ENCODE measurements at regions not wholly inside any gene's neighbourhood (a gene's known extent, or its start where the extent isn't known, plus 50 kb on each side); places are given as distances from the start of the nearest gene placed in this dataset.
"Not testable (repeated sequence)": the region's sequence is repeated elsewhere in the genome, so short reads cannot be mapped to it uniquely, and the experiment has no call there.

- no peak overlapping the region for H3K4me3 ChIP-seq
- no peak overlapping the region for H3K27ac ChIP-seq
These were observed 2724.7 kb downstream of the PCDH9 start for GRCh38 chr13:64505336-64505910.

DNA sequence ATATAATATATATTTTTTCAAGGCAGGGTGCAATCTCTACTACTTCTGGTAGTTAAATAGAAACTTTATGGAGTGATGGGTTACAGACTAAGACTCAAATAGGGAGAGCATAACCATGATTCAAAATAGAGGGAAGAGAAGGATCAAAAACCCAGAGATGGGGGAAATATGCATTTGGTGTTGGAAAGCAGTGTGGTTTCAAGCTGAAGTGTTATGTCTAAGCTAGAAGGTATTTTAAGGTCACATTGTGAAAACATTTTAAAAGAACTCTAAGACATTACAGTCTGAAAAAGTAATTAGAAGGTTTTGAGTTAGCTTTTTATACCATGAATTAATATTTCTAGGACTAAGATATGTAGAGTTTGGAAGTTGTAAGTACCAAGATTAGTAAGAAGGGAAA is 2741.4 kb downstream of the PCDH9 start:
- H3K4me3 ChIP-seq = no peak overlapping the region
- no peak overlapping the region for H3K27ac ChIP-seq

DNA sequence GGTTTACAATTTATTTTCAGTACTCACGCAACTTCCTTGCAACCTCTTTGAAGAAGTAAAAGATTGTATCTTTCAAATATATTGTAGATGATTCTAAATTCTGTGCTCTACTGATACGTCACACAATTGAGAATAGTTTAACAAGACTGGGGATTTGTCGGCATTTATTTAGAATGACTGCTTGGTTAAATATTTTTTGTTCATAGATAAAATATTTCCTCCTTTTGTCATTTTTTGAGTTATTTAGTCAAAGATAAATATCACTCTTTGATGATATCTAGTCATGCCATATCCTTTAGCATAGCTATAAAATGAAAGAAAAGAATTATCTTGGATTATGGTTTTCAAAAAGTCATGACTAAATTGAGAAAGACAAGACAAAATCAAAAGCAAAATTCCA is 2747.8 kb downstream of the PCDH9 start:
- no peak overlapping the region for H3K27ac ChIP-seq
- H3K4me3 ChIP-seq = no peak overlapping the region

DNA sequence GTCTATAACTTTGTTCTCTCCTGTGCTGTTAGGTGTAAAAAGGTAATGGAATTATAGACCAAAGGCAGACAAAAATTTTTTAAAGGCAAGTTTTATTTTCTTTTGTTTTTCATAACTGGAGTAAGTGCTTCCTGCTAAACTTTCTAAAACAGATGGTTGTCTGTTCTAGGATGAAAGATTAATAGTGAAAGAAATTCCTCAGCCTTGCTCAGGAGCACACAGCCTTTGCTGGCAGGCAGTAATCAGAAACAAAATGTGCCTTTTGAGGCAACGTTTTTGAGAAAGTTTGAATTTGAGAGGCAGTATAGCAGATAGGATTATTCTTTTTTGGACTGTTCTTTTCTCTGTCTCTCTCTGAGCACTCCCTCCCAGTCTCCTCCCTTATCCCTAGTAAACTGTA is 2749.5 kb downstream of the PCDH9 start:
- H3K27ac ChIP-seq = no peak overlapping the region
- no peak overlapping the region for H3K4me3 ChIP-seq

GRCh38 chr13:64480211-64480610 is 2749.9 kb downstream of the PCDH9 start:
- H3K27ac ChIP-seq = no peak overlapping the region
- no peak overlapping the region for H3K4me3 ChIP-seq

- no peak overlapping the region for H3K4me3 ChIP-seq
- H3K27ac ChIP-seq = no peak overlapping the region
These were observed 2753.0 kb downstream of the PCDH9 start for GRCh38 chr13:64477146-64477545.

DNA sequence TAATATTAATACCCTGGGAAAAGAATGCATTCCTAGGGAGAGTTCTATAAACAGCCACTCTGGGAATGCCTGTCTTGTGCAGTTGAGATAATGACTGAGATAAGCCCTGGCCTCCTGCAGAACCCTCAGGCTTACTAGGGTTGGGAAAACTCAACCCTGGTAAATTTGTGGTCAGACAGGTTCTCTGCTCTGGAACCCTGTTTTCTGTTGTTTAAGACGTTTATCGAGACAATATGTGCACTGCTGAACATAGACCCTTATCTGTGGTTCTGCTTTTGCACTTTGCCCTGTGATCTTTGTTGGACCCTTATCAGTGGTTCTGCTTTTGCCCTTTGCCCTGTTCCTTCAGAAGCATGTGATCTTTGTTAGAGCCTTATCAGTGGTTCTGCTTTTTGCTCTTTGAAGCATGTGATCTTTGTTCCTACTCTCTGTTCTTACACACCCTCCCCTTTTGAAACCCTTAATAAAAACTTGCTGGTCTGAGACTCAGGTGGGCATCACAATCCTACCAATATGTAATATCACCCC is 2754.0 kb downstream of the PCDH9 start:
- H3K4me3 ChIP-seq, H3K27ac ChIP-seq: not testable (repeated sequence)

DNA sequence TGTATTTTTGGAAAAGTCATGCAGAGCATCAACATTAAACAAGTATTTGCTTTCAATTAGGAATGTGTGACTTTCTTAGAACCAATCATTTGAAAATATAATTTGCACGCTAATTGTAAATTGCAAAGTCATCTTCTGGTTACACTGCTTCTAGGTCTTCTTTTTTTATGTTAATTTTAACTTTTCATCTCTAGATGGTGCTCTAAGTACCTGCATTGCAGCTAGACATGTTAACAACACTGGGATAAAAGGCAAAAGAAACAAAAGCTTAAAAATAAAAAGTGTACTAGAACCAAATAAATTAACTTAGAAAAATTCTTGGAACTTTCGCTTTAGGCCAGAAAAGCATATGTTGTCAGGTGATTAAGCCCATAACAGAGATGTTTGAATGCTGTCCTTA is 2758.2 kb downstream of the PCDH9 start:
- H3K27ac ChIP-seq = no peak overlapping the region
- H3K4me3 ChIP-seq = no peak overlapping the region

GRCh38 chr13:64470751-64471150 is 2759.4 kb downstream of the PCDH9 start:
- H3K27ac ChIP-seq = no peak overlapping the region
- no peak overlapping the region for H3K4me3 ChIP-seq

- no peak overlapping the region for H3K27ac ChIP-seq
- H3K4me3 ChIP-seq = no peak overlapping the region
These were observed 2770.4 kb downstream of the PCDH9 start for GRCh38 chr13:64459778-64460177.

- no peak overlapping the region for H3K4me3 ChIP-seq
- no peak overlapping the region for H3K27ac ChIP-seq
These were observed 2772.2 kb downstream of the PCDH9 start for GRCh38 chr13:64457976-64458375.

DNA sequence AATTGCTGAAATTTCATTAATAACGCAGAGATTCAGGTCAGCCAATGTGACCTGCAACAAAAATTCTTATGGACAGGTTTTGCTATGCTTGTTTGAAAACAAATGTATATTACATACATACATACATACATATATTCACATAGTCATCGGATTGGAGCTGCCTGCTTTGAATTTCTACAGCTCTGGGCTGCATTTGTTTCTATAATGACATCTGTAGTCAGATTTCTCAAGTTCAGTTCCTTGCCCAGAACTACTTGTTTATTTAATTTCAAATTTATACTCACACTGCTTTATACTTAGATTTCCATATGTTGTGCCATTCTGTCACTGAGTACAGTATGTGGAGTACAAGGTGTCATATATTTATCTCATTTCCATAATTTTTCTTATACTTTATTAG is 2775.0 kb downstream of the PCDH9 start:
- H3K4me3 ChIP-seq = no peak overlapping the region
- no peak overlapping the region for H3K27ac ChIP-seq

- Histone ChIP-seq H3K4me3 (no peak overlapping the region), H3K27ac (no peak overlapping the region)
These were observed 2776.3 kb downstream of the PCDH9 start for GRCh38 chr13:64453831-64454230.

GRCh38 chr13:64446372-64446771 is 2783.8 kb downstream of the PCDH9 start:
- Histone ChIP-seq H3K27ac (no peak overlapping the region), H3K4me3 (no peak overlapping the region)

GRCh38 chr13:64441740-64442139 is 2788.4 kb downstream of the PCDH9 start:
- Histone ChIP-seq H3K27ac (no peak overlapping the region), H3K4me3 (no peak overlapping the region)

GRCh38 chr13:64438084-64438483 is 2792.1 kb downstream of the PCDH9 start:
- Histone ChIP-seq H3K27ac (no peak overlapping the region), H3K4me3 (no peak overlapping the region)

- H3K4me3 ChIP-seq = no peak overlapping the region
- H3K27ac ChIP-seq = no peak overlapping the region
These were observed 2800.4 kb downstream of the PCDH9 start for GRCh38 chr13:64429691-64430090.

DNA sequence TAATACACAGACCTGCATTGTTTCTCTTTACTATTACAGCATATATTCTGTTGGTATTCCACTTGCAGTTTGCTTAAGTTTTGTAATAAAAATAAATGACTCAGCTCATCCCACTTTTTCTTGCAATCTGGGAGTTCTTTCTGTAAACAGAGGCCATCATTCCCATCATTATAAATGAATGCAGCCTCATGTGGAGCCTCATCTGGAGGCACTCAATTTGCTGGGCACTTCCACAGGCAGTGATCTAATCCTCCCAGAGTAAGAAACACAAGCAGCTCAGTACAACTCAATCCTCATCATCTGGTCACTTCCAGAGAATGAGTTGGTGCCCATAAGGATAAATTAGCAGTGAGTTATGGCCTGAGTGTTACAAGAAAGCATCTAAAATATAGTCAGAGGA is 2801.9 kb downstream of the PCDH9 start:
- no peak overlapping the region for H3K27ac ChIP-seq

DNA sequence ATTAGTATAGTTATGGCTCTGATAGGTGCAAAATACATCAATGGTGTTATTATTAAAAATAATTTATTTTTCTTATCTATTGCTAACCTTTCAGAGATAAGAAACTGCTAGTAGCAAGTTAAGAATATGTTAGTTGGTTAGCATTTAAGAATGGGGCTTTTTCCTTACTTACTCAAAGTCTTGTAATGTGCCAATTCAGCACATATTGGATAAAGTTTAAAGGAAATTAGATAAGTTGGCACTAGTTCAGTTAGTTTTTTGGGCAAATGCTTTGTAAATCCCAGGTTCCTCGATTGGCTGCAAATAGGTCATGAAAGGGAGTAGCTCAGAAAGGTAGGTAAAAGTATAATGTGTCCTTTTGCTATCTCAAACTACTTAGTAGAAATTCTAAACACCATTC is 2806.7 kb downstream of the PCDH9 start:
- Histone ChIP-seq H3K27ac (no peak overlapping the region), H3K4me3 (no peak overlapping the region)

More for the DNA sequence above, 2801.9 kb downstream of the PCDH9 start:
- no peak overlapping the region for H3K4me3 ChIP-seq

GRCh38 chr13:64420181-64420580 is 2810.0 kb downstream of the PCDH9 start:
- no peak overlapping the region for H3K4me3 ChIP-seq
- no peak overlapping the region for H3K27ac ChIP-seq

DNA sequence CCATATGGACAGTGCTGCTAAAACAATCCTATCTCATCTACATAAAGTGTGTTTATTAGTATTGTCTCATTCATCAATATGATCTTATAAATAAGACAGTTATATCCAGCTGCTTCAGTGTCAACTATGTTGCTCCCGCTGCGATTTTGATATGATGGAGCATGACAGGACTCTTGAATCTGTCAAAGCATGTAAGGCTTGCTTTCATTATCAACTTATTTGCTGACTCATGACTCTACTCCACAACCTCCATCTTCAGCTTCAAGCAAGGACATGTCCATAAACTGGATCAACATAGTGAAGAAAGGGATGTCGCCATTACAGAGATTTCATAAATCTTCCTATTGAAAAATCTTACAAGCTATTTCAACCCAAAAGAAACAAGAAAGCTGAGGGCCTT is 2812.6 kb downstream of the PCDH9 start:
- Histone ChIP-seq H3K27ac (no peak overlapping the region), H3K4me3 (no peak overlapping the region)

GRCh38 chr13:64414381-64414780 is 2815.8 kb downstream of the PCDH9 start:
- no peak overlapping the region for H3K27ac ChIP-seq
- H3K4me3 ChIP-seq = no peak overlapping the region

Measured in skin epidermis (tissue), 12 donors.